GM21360 (cell line): ENCODE measurements at regions not wholly inside any gene's neighbourhood (a gene's known extent, or its start where the extent isn't known, plus 50 kb on each side); places are given as distances from the start of the nearest gene placed in this dataset.

ENCODE experiments used
- ATAC-seq: cut with Tn5 transposase; IDR thresholded peaks from one replicate; pipeline ENCODE4 v1.9.1; 2021; ENCODE audit warnings: mild to moderate bottlenecking, moderate library complexity; ENCODE audit not compliant: unreplicated experiment

DNA sequence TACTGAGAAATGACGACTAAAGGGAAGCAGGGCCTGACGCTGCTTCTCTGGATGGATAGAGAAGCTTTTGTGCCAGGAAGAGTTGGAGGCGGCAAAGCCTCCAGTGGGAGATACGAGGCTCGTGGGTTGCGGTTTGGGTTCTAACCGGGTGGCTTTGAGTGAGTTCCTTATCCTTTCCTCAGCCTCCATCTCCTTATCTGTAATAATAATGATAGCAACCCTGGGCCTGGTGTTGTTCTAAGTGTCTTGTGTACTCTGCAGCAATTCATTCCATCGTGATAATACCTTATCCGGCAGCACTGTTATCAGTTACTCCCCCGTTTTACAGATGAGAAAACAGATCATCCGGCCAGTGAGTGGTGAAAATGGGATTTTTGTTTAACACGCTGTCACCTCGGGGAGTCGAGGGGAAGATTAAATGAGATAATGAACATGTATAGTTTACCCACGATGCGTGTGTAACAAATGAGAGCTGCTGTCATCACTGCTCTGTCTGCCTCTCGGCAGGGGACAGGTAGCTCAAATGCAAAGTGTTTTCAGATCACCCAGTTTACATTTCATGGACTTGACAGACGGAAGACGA lies 52.0 kb upstream of the LHX1 start:
- no peak for ATAC-seq

DNA sequence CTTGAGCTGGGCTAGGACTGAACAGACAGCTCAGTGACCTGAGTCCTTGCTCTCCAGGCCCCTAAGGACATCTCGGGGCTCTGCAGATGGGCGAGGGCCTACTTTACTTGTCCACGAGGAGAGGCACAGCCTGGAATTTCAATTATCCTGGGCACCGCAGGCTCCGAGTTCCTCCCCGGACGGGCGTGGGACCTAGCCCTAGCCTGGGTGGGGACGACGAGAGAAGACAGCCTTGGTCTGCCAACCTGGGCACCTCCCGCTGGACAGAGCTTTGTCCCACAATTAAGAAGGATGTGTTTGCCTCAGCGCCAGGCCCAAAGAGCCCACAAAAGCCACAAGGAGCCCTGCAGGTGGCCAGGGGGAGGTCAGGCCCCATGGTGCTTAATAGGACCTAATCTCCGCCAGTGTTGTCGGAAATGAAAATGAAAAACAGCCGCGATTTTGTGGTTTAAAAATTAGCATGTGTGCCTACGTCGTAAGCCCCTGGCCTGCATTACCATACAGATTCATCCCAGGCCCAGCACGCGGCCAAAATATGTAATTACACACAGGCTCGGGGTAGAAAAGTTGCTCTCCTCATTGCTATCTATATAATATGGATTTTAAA lies 51.4 kb upstream of the LHX1 start:
- ATAC-seq: no peak
